GM21360 (cell line): ENCODE measurements at regions not wholly inside any gene's neighbourhood (a gene's known extent, or its start where the extent isn't known, plus 50 kb on each side); places are given as distances from the start of the nearest gene placed in this dataset.

ENCODE experiments used
- ATAC-seq: cut with Tn5 transposase; IDR thresholded peaks from one replicate; pipeline ENCODE4 v1.9.1; 2021; ENCODE audit warnings: mild to moderate bottlenecking, moderate library complexity; ENCODE audit not compliant: unreplicated experiment

- no peak for ATAC-seq
These were observed 1293.9 kb upstream of the CDH6 start for GRCh38 chr5:29899583-29899982.

- no peak for ATAC-seq
These were observed 1295.6 kb upstream of the CDH6 start for GRCh38 chr5:29897916-29898315.

GRCh38 chr5:29896646-29897045 is 1296.8 kb upstream of the CDH6 start:
- no peak for ATAC-seq

- ATAC-seq: no peak
These were observed 1298.8 kb upstream of the CDH6 start for GRCh38 chr5:29894668-29895067.

DNA sequence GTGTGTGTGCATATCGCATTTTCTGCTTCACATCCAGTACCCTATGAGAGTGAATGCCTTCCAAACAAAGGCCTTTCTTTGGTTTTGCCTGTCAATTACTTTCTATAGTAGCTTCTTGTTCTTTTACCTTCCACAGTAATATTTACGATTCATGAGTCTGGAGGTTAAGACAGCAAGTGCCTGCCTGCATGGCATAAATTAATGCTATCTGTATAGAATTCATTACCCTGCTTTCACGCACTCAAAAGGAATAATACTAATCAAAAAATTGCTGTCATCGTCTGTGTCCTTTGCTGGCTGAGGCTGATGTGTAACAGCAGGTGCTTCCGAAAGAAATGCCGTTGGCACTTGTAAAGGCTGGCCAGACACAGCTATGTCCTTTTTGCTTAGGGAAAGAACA is 1304.4 kb upstream of the CDH6 start:
- ATAC-seq: no peak

DNA sequence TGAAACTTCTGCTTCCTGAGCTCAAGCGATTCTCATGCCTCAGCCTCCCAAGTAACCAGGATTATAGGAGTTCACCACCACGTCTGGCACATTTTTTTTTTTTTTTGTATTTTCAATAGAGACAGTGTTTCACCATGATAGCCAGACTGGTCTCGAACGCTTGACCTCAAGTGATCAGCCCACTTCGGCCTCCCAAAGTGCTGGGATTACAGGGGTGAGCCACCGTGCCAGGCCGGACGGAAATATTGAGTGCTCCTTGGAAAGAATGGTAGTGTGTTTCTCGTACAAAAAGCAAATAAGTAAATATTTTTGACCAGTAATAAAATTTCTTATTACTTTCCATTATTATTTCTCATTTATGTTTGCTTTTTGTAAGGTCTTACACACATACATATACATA is 1307.9 kb upstream of the CDH6 start:
- ATAC-seq: no peak

DNA sequence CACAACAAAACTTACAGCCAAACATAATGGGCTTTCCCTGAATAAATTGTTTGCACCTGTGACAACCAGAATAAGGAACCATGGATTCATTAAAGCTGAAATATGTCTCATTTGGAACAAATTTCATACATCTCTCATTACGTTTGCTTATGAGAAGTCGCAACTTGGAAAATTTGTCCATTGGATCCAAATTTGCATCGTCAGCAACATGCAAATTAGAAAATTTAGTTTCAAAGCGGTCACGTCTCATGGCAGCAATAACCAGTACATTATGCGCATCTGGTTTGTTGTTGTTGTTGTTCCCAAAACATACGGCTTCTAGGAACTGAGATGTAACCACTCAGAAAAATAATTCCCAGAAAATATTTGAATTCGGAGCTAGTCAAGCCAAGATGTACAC is 1311.5 kb upstream of the CDH6 start:
- no peak for ATAC-seq

GRCh38 chr5:29879401-29879800 is 1314.1 kb upstream of the CDH6 start:
- ATAC-seq: no peak

GRCh38 chr5:29878599-29878998 is 1314.9 kb upstream of the CDH6 start:
- no peak for ATAC-seq

DNA sequence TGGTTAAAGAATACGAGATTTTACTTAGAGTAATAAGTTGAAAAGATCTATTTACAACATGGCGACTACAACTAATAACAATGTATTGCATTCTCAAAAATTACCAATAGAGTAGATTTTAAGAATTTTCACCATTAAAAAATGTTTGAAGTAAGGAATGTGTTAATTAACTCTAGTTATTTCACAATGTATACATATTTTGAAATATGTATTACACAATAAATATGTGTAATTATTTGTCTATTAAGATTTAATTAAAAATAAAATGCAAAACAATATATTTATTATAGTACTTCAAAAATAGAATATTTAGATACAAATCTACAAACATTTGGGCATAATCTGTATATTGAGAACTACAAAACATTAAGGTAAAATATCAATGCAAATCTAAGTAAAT is 1326.3 kb upstream of the CDH6 start:
- ATAC-seq: no peak

DNA sequence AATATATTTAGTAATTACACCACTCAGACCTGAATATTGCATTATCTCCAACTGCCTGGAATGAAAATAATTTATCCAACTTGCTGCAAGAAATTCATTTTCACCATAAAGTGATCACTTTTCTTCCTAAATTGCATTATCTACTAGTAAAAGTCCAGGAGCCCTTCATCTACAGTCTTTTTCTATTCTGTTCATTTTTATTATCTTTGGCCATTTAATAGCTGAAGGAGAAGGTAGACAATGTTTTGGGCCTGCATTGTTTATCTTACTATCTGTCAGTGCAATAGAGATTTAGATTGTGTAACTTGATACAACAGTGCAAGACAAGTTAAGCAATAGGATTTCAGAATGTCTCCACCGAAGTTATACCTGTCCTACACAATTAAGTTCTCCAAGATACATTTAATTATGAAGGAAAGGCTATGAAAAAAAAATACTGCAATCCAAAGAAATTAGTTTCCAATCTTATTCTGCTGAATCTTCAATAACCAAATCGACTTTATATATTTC is 1339.7 kb upstream of the CDH6 start:
- no peak for ATAC-seq

DNA sequence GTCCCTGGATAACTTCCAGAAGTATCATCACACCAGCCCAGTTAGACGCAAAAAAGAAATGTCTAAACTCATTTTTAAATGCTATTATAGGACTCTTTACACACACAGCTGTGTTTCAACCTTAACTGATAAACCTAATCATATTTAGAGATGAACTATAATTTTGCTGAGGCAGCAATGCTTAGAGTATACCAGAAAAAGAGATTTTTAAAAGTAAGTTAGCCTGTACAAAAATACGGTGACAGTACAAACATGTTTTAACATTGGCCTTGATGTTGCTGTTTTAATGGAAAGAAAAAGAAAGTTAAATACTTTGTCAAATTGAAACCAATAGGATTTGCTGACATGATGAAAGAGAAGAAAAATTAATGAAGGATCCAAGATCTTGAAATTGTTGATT is 1341.2 kb upstream of the CDH6 start:
- no peak for ATAC-seq

- no peak for ATAC-seq
These were observed 1348.3 kb upstream of the CDH6 start for GRCh38 chr5:29845206-29845605.

- no peak for ATAC-seq
These were observed 1360.1 kb upstream of the CDH6 start for GRCh38 chr5:29833394-29833793.

DNA sequence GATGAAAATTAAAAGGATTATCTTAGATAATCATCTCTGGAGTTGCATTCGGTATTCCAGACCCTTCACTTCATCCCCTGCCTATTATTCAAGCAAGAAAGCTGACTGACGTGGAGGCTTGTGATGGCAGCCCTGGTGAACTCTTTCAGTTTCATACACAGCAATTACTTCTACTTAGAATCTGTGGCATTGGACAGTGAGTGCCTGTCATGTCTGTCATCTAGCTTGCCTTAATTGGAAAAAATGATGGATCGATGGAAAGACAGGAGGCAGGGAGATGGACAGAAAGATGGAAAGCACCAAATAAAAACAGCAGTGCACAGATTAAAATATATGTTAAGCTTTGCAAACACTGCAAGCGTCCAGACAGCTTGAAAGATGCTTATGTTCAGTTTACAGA is 1371.0 kb upstream of the CDH6 start:
- no peak for ATAC-seq

DNA sequence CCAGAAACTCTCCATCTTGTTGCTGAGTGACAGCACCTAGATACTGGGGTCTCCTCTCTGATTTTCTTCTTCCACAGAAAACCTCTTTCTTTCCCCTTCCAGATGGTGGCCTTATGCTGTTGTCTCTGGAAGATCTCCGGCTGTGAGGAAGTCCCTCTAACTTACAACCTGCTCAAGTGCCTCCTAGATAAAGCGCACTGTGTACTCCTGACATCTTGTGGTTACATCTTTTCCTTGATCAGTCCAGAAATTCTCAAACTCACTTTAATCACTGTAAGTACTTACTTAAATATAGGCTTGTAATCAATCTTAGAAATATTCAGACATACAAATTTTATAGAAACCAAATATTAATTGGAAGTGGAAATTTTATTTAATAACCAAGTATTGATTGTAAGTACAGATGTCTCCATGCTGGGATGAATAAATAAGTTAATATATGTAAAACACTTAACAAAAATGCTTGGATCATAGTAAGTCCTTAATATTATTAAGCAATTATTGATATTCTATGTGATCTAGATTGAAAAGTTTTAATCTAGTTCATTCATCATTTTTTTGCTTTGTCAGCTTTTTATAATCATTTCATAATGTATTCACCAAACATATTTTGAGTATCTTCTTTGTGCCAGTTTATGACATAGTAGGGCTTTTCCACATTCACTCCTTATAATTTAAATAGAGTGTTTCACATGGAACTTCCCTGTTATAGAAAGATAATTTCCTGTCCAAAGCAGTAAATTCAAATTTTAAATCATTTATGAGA is 1381.4 kb upstream of the CDH6 start:
- no peak for ATAC-seq

DNA sequence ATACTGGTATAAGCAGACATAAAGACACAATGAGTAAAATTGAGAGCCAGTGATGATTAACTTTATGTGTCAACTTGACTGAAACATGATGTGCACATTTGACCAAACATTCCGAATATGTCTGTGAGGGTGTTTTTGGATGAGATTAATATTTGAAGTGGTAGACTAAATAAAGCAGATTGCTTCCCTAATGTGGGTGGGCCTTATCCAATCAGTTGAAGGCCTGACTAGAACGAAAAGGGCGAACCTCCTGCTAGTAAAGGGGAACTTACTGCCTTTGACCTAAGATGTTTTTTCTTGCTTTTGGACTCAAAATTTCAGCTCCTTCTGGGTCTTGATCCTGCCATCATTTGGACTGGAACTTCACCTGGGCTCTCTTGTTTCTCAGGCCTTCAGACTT is 1387.7 kb upstream of the CDH6 start:
- ATAC-seq: no peak

DNA sequence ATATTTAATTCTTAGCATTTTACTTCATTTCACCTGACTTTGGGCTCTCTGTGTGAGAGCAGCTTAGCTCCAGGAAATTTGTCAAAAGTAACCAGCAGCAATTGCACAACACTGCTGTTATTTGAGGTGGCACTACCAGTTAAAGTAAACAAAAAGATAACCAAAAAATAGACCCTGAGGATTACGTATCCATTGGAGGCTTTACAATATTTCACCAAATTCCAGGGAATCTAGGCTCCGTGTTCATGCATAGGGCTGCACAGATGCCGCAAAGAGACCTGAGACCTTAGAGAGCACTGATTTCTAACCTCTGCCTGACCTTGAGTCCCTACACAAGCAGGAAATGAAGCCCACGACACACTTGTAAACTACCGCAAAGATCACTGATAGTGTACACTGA is 1392.7 kb upstream of the CDH6 start:
- no peak for ATAC-seq

DNA sequence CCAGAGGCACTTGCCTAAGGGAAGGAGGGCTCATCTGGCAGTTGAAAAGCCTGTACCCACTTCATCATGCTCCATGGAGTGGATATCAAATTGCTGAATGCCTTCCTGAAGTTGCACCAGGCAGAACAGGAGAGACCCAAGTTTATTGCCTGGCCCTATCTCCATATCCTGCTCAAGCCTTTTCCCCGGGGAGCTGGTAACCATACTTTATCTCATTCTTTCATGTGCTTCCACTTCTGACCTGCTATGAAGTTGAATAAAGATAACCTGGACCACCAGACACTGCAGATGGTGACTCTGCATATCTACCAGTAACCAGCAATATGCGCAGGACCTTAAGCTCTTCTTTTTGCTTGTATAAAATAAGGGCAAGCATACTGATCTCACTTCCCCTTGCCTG is 1397.5 kb upstream of the CDH6 start:
- ATAC-seq: no peak

DNA sequence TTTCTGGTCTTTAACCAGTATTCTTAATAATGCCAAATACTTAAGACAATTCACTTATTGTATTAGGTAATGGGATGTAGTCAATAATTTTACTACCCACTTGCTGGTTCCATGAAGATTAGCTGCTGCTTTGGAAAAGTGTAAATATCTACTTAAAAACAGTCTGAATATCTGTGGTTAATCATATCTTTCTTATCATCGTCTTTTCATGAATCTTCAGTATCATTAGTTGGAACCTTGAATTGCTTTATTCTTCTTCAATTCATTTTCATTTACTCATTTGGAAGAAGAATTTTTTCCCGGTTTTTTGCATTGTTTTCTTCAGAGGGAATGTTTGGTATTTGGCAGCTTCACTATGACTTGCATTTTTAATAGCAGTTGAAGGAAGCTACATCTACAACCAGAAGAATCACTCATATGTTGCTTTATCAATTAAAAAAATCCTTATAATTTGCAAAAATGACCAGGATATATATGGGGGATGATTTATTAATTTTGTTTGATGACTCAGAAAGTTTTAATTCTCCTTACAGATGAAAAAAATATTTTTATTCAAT is 1398.3 kb upstream of the CDH6 start:
- ATAC-seq: no peak

GRCh38 chr5:29794141-29794787 is 1399.2 kb upstream of the CDH6 start:
- ATAC-seq: no peak

GRCh38 chr5:29790281-29790680 is 1403.2 kb upstream of the CDH6 start:
- ATAC-seq: no peak
